Activated CD4-positive, alpha-beta T cell treated with anti-CD3 and anti-CD28 coated beads for 24 hours (primary cell): ENCODE measurements at regions not wholly inside any gene's neighbourhood (a gene's known extent, or its start where the extent isn't known, plus 50 kb on each side); places are given as distances from the start of the nearest gene placed in this dataset.

Source experiments
- DNase-seq, 2 donors: peaks; one replicate each; pipeline ENCODE4 v3.0.0-alpha.2; 2020; ENCODE audit warnings: low read depth in 2 of 2

GRCh38 chr21:33155422-33155821 lies 74.3 kb upstream of the IFNAR2 start:
- DNase-seq, result no peak

- no peak for DNase-seq
Observed at GRCh38 chr21:33157303-33157702, 72.4 kb upstream of the IFNAR2 start.

- DNase-seq, result no peak
Observed at GRCh38 chr21:33158654-33159053, 71.1 kb upstream of the IFNAR2 start.

- DNase-seq, result no peak
Observed at GRCh38 chr21:33162436-33162951, 67.2 kb upstream of the IFNAR2 start.

DNA sequence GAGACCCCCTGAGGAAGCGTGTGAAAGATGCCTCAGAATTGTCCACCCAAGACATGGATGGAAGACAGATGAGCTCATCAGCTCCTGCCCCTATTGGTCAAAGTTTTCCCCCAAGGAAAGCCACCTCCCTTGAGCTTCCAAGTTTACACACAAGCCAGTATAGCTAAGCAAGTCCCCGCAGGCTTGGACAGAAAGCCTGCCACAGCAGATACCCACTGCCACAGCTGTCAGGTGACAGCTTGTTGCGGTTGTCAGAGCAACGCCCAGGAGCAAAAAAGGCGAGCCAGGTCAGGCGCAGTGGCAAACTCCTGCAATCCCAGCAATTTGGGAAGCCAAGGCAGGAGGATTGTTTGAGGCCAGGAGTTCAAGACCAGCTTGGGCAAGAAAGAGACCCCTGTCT lies 60.9 kb upstream of the IFNAR2 start:
- no peak for DNase-seq

- DNase-seq, result no peak
Observed at GRCh38 chr21:33169359-33169758, 60.4 kb upstream of the IFNAR2 start.

GRCh38 chr21:33171616-33172169 lies 58.0 kb upstream of the IFNAR2 start:
- no peak for DNase-seq

DNA sequence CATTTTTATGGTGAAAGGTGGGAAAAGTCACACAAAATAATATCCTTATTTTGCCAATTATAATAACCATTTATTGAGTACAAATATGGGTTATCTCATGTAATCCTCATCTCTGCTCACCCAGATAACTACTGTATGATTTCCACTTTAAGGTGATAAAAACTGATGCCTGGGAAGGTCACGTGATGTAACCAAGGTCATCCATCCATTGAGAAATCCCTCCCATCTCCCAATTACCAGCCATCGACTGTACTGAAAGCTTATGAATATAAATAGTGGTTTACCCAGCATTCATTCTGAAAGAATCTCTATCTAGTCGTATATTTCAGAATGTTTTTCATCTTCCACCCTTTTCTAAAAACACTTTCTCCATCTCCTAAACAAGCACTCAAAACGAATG lies 55.0 kb upstream of the IFNAR2 start:
- DNase-seq, result no peak
